Muscle of back (tissue), 3 donors: ENCODE measurements at regions not wholly inside any gene's neighbourhood (a gene's known extent, or its start where the extent isn't known, plus 50 kb on each side); places are given as distances from the start of the nearest gene placed in this dataset.
"Not testable (repeated sequence)": the region's sequence is repeated elsewhere in the genome, so short reads cannot be mapped to it uniquely, and the experiment has no call there.

Experiments used
- DNase-seq, 3 donors: peaks; one replicate each; pipeline versions ENCODE4 v3.0.0 to v3.0.0-alpha.2; 2013

- no peak for DNase-seq
Measured at GRCh38 chr2:84052043-84052442, 407.0 kb downstream of the SUCLG1 start.

GRCh38 chr2:84048964-84049363 is 410.1 kb downstream of the SUCLG1 start:
- DNase-seq, result no peak

- DNase-seq, result no peak
Measured at GRCh38 chr2:84041506-84041905, 417.6 kb downstream of the SUCLG1 start.

GRCh38 chr2:84040281-84040680 is 418.8 kb downstream of the SUCLG1 start:
- DNase-seq, result no peak

GRCh38 chr2:84038866-84039265 is 420.2 kb downstream of the SUCLG1 start:
- peak in 1 of 3 donors; percentile 19 for DNase-seq

GRCh38 chr2:84033347-84033974 is 425.6 kb downstream of the SUCLG1 start:
- DNase-seq, result no peak

- no peak for DNase-seq
Measured at GRCh38 chr2:84031312-84032050, 427.6 kb downstream of the SUCLG1 start.

- DNase-seq, result peak in 2 of 3 donors; percentile 19 to 23
Measured at GRCh38 chr2:84029903-84030575, 429.0 kb downstream of the SUCLG1 start.

GRCh38 chr2:84026818-84027217 is 432.3 kb downstream of the SUCLG1 start:
- DNase-seq, result no peak

GRCh38 chr2:84022810-84023431 is 436.2 kb downstream of the SUCLG1 start:
- DNase-seq, result peak; percentile 41 to 66 (median 56)

GRCh38 chr2:84017010-84017409 is 442.1 kb downstream of the SUCLG1 start:
- DNase-seq, result no peak

- DNase-seq, result no peak
Measured at GRCh38 chr2:84016183-84016582, 442.9 kb downstream of the SUCLG1 start.

GRCh38 chr2:83997889-83998288 is 461.2 kb downstream of the SUCLG1 start:
- no peak for DNase-seq

GRCh38 chr2:83994633-83995179 is 464.4 kb downstream of the SUCLG1 start:
- DNase-seq, result no peak

GRCh38 chr2:83993873-83994632 is 465.0 kb downstream of the SUCLG1 start:
- no peak for DNase-seq

GRCh38 chr2:83991992-83992391 is 467.1 kb downstream of the SUCLG1 start:
- no peak for DNase-seq

- DNase-seq, result no peak
Measured at GRCh38 chr2:83990636-83991035, 468.4 kb downstream of the SUCLG1 start.

GRCh38 chr2:83976628-83977027 is 482.5 kb downstream of the SUCLG1 start:
- DNase-seq, result not testable (repeated sequence)

- DNase-seq, result no peak
Measured at GRCh38 chr2:83972128-83972527, 487.0 kb downstream of the SUCLG1 start.

- DNase-seq, result no peak
Measured at GRCh38 chr2:83971547-83971946, 487.5 kb downstream of the SUCLG1 start.

- no peak for DNase-seq
Measured at GRCh38 chr2:83970217-83970929, 488.7 kb downstream of the SUCLG1 start.
